NCI-H2107 treated with DMSO at 0.1 percent for 48 hours (cell line): ENCODE measurements at regions not wholly inside any gene's neighbourhood (a gene's known extent, or its start where the extent isn't known, plus 50 kb on each side); places are given as distances from the start of the nearest gene placed in this dataset.

Experiments used
- DNase-seq: peaks from one replicate; lab custom pipeline; 2025; ENCODE audit not compliant: unreplicated experiment; lab: John Stamatoyannopoulos, UW

DNA sequence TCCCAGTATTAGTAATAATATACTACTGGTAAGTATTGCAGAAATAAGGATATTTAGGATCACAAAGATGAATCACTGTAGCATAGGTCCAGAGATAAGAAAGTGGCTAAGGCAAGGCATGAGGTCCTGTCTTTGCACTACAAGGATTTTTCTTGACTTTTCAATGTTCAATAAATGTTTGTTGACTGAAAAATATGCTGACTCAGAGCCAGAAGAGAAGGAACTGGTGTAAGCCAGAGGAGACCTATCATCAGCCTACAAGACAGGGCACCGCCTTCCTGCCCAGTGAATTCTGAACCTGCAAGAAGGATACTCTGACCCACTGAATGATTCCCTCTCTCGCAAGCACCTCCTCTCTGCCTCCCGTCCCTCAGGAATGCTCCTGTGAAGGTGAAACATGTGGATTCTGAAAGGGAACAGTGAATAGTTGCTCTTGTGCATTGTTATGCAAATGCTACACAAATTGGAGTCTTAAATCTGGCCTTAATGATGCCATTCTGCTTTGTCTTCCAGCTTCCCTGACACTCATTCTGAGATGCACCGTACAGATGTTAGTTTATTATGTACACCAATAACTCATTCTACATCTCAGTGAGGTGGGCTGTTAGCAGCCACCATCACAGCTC is 540.0 kb downstream of the OMA1 start:
- DNase-seq: no peak

DNA sequence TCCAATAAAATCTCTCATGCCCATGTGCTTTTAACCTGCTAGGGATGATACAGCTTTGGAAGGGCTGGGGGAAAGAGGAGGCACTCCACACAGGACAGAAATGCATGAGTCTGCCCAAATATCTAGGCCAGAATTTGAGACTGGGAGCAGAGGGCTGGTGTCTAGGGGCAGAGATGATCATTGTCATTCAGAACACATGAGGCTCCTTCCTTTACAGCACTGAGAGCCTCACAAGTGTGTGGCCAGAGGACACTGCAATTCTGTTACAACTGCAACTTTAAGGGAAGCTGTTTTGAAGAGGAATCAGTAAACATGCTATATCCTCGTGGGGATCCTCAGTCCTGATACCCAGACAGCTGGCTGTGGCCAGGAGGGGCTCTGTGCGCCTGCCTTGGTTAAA is 541.3 kb downstream of the OMA1 start:
- DNase-seq: no peak

DNA sequence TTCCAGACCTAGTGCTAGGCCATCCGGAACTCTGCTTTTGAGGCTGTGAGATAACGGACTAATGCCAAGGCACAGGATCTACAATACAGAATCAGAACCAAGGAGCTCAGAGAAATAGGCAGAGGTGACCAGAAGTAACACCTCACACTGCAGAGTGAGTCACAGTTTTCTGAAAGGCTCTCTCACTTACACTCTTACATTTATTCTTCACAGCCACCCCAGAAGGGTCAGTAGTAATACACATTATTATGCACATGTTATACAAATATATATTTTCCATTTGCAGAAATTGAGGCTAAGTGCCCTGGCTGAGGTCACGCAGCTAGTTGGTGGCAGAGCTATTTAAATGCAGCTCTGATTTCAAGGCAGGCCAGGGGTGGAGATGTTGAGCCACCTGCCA is 542.5 kb downstream of the OMA1 start:
- no peak for DNase-seq

DNA sequence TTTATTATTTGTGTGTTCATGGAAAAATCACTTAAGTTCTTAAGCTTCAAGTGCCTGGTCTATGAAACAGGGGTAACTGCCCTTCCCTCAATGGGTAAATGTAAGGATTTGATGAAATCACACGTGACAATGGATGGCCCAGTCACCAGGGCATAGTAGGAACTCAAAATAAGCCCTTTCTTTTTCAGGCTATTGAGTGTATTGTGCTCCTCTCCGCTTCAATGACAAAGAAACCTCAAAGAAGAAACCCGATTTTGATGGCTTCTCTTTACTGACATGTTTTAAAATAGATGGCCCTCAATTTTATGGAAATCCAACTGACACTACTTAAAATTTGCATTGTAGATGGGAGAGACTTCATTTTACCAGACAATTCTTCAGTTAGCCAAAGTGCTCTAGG is 543.5 kb downstream of the OMA1 start:
- DNase-seq: no peak

DNA sequence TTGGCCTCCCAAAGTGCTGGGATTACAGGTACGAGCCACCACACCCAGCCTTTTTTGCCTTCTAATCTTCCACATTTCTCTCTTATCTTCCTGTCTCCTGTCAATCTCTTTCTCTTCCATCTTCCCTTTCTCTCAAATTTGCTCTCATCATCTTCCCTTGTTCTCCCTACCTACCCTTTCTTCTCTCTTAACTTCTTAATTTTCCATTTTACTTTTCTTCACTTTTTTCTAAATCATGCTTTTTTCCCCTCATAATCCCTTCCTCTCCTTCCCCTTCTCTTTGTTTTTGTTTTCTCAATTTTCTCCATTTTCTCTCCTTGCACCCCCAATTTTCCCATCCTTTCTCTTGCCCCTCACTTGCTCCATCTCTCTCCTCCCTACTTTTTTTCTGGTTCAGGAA is 545.7 kb downstream of the OMA1 start:
- no peak for DNase-seq

DNA sequence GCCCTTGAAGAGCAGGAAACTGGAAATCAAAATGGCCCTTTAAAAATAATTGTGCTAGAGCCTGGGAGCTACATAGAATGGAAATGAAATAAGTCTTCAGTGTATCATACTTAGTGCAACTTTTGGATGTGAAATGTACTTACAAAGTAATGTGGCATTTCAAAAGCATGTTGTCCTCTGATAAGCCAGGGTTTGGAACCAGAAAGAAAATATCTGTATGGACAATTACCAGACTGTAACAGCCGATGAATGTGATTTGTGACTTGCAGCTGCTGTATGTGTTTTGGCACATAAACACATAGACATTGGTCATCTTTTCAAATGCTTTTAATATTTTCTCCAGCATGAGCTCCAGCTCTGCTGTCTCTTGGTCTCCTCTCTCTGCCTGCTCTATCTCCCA is 546.4 kb downstream of the OMA1 start:
- no peak for DNase-seq

DNA sequence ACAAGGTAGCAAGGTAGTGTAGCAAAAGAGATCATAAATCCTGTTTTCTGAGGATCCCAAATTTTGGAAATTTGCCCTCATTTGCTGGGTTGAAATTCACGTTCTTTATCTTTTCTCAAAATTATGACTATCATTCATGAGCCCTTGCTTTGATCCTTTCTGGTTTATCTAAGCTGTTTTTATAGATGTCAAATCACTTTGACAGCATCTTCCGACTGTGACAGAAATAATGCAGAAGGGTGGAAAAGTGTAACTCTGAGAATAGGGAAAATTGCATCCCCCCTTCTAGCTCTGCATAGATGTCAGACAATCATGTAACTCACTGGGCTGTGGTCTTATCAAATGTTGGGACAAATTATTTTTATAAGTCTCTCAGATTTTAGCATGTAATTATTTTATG is 550.1 kb downstream of the OMA1 start:
- no peak for DNase-seq

DNA sequence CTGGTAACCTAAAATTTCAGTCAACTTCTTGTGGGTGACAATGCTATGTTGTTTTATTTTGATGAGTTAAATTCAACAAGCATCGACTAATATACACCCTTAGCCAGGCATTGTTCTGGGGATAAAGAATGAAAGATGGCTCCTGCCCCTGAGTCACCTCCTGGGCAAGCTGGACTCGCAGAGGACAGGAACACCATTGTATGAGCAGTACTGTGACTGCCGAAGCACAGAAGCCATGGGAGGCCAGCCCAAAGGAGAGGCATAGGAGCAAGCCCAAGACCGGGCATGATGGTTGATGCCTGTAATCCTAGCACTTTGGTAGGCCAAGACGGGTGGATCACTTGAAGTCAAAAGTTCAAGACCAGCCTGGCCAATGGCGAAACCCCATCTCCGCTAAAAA is 555.2 kb downstream of the OMA1 start:
- no peak for DNase-seq

DNA sequence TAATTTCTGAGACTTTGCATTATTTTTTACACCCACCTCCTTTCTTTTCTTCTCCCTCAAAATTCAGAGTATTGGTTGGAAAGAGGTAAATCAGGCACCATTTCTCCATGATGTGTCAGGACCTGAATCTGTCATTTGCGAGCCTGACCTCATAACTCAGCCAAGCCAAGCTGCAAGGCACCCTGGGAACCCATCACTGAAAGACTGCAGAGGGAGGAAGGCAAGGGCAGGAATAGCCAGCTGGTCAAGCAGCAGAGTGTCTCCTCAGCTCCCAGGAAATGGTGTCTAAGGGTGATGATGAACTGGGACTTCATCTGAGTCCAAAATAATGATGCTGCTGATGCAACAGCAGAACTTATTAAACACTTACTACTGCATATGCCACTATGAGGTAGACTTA is 556.6 kb downstream of the OMA1 start:
- no peak for DNase-seq

DNA sequence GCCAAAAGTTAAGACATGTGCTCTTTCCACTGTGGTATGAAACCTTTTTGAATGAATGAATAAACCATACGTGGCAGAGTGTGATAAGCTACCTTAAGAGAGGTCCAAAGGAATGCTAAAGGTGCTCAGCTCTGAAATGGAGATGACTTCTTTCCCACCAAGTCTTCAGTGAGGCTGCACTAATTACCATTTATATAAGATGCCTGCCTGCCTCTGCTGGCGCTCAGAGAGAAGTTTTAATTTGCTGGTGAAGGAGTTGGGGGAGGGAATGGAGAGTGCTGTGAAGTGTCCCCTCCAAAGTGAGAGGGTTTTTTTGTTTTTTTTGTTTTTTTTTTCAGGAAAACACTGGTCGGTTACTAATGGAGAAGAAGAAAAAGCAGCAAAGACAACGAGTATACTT is 559.0 kb downstream of the OMA1 start:
- DNase-seq: no peak

DNA sequence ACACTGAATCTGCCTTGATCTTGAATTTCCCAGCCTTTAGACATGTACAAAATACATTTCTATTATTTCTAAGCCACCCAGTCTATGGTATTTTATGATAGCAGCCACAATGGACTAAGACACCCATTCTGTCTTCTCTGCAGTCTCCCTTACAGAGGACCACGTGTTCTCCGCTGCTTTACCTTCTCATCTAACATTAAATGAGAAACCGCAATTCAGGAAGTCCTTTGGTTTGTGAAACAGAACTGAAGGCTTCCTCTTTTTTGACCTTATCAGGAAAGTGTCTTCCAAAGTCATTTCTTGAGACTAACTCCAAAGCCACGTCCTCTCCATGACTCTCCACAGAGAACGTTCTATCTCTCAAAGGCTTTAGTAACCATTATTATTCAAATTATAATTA is 560.1 kb downstream of the OMA1 start:
- no peak for DNase-seq

DNA sequence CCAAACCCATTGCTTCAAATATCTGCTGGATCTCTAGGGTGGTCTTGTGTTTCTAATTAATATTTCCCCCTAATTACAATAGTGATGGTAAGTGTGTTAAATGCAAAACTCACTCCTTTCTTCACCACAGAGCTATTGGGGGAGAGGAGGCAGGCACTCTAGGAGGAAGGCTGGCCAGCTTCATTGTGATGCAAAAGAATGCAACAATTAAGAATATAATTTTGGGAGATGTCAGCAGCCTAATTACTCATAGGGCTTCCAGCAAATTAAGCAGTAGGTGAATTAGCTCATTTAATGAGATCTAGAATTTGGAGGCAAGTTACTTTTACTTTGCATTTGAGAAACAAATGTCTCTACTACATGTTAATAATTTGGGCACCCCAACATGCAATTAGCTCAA is 560.4 kb upstream of the DAB1 start:
- no peak for DNase-seq

DNA sequence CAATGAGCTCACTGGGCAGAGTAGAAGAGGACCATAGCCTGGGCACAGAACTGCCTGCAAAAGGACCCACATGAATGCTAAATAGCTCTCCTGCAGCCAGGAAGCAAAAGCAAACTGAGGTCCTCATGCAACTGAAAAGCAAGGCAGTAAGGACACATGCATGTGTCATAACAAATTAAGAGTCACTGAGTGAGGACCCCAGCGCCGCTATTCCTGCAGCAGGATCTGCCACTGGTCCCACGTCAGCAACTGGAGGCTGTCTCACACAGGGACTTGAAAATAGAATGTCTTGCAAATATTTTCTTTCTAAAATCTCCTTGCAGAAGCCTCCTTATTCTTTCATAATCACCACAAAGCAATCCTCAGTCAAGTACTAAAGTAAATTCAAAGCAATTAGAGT is 559.6 kb upstream of the DAB1 start:
- DNase-seq: no peak

DNA sequence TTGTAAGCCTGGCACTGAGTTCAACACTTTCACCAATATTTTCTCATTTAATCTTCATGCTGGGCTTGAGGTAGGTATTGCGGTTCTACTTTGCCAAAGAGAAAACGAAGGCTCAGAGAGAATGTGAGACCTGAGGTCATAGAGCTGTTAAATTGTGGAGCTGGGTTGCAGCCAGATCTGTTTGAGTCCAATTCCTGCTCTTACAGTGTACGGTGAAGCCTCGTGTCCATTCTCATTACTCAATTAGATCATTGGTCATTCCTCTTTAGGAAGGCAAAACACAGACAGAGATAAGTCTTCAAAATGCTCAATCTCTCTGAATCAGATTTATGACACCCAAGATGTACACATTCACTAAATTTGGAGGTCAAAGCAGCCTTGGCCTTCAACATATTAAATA is 559.0 kb upstream of the DAB1 start:
- DNase-seq: no peak

DNA sequence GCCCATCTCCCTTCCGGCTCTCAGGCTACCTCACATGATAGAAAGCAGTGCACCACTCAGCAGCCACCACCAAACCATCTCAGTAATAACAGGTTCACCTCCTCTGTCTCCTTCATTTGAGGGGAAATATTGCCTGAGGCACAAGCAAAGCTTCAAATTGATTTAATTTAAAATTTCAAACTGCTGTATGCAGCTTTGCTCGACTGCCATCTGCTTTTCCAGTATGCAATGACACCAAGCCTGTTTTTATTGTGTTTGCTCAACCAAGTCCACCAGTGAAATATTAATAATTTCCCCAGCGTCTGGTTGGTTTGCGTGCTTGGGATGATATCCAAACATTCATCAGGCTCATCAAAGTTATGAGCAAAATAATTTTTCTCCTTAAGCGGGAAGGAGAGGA is 552.4 kb upstream of the DAB1 start:
- no peak for DNase-seq

DNA sequence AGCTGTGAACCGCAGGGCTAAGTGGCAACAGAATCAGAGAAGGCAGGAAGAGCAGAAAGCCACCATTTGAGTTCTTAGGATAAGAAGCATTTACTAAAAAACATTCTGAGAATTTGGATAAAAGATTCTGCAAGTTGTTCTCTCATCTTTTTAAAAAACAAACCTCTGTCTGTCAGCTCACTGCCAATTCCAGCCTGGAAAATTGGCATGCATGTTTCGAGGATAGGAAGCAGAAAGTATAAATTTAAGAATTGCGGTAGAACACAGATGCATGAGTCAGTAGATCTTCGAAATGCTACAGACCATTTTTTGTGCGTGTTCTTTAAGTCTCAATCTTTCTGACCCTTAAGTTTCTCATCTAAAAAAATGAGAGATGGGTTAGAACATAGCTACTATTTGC is 544.5 kb upstream of the DAB1 start:
- DNase-seq: no peak

DNA sequence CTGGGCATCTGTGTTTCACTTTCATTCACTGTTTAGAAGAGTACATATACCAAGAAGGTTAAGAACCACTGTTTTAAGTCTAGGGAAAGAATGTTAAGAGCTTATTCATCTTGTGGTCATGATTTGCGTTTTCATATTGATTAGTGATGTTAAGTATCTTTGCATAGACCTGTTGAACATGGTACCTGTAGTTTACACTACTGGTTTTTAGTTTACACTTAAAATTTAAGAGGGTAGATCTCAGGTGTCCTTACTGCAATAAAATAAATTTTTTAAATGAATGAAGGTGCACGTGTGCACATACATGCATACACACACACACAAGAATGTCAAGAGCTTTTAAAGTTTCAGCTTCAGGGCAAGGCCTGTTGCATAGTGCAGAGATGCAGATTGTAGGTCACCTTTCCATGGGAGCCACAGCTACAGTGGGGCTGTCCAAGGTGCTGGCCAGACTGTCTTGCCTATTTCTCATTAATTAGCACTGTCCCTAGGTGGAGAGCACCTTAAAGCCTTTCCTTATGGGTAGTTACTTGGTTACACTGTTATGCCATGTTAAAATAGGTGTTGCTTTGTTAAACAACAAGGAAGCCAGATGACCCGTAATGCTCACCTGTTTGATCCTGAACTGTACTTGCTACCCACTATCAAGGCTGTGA is 543.0 kb upstream of the DAB1 start:
- DNase-seq: no peak

DNA sequence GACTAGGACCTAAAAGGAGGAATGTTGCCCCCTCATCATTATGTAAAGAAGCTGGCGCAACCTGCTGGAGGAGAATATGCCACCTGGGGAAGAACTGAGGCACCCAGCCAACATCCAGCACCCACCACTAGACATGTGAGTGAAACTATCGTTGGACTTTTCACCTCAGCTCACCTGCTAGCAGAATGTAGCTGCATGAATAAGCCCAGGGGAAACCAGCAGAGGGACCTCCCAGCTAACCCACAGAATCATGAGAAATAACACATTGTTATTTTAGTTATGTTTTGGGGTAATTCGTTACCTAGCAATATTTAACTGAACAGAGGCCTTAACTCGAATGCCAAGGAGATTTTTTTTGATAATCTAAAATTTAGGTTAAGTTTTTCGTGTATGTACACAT is 542.5 kb upstream of the DAB1 start:
- peak; percentile 13 for DNase-seq

DNA sequence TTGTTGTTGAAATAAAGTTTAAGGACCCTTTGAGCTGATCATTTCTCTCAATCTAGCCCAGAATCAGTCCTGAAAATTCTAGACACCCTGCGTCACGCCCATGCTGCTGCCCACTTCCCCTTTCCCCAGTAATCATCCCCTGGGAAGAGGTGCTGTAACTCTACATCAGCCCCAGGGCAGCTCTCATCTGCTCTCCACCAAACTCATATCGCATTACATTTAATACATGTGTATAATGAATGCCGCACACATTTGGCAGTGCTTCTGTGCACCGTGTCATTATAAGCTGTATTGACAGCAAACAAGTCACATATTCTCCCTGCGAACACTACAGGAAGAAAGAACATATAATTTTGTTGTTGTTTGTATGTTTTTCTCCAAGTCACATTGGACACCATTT is 539.7 kb upstream of the DAB1 start:
- peak; percentile 81 for DNase-seq

DNA sequence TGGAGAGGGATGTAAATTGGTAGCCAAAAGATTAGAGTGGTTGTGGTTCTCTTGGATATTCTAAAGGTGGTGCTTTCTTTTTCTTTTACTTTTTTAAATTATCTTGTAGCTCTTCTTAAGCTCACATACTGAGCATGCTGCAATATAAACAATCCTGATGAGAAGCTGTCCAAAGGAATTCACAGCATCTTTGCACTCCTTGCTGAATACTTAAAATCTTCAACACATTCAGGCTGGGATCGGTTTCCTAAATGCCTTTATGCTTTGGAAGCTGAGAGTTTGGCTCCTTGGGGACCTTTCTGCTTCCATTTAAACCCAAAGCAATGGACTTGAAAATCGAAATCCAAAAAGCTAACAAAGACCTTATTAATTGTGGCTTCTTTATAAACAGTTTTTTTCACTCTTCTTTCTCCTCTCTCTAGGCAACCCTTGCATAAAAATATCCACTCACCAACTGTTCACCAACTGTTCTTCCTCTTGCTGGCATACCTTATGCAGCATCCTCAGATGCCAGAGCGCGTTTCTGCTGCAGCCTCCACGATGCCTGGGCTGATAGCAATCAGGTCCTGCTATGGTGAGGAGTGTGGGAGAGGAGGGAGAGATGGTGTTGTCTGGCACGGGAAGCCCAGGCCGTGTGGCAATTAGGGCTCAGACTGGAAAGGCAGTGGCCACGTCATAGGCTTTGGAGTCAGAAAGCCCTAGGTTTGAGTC is 535.8 kb upstream of the DAB1 start:
- no peak for DNase-seq

DNA sequence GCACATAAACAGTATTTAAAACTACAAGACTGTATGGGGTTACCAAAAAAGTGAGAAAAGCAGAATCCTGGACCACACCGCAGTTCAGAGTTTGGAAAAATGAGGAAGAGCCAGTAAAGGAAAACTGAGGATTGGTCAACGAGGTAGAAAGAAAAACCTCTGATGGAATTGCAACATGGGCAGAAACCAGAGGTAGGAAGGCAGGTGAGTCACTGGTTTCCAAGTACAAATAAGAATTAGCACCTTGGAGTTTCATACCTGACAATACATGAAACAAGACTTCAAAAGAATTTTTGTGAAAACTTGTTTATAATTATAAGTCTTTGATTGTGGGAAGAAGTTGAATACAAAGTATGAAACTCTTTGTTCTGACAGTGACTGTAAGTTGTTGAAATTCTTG is 533.7 kb upstream of the DAB1 start:
- no peak for DNase-seq

DNA sequence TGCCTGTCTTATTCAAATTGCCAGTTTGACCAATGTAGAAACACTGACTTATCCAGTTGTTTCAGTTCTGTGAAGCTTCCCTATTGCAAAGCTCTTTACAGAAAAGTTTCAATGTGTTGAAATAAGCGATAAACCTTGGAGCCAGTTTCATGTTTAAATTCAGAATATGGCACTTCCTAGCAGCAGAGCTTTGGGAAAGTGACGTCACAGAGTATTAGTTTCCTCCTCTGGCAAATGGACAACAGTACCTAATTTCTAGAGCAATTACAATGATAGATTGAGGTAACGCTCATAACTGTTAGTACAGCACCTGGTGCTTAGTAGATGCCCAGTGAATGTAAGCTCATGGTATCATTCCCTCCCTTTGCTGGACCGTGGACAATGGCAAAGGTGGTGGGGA is 527.5 kb upstream of the DAB1 start:
- no peak for DNase-seq

DNA sequence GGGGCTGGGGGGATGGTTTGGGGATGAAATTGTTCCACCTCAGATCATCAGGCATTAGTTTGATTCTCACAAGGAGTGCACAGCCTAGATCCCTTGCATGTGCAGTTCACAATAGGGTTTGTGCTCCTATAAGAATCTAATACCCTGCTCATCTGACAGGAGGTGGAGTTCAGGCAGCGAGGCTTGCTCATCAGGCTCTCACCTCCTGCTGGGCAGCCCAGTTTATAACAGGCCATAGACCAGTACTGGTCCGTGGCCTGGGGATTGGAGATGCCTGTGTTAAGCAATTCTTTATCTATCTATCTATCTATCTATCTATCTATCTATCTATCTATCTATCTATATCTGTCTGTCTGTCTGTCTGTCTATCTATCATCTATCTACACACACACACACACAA is 525.3 kb upstream of the DAB1 start:
- no peak for DNase-seq
